Panc1 (cell line): ENCODE measurements at regions not wholly inside any gene's neighbourhood (a gene's known extent, or its start where the extent isn't known, plus 50 kb on each side); places are given as distances from the start of the nearest gene placed in this dataset.

ENCODE experiments used
- POLR2AphosphoS5 ChIP-seq: IDR thresholded peaks from 2 replicates; pipeline ENCODE4 v1.6.1; 2012; ENCODE audit warnings: mild to moderate bottlenecking, low read depth, low read length, moderate library complexity
- SIN3A ChIP-seq: IDR thresholded peaks from 2 replicates; pipeline ENCODE4 v1.6.1; 2012; ENCODE audit warnings: low read depth, mild to moderate bottlenecking, low read length, moderate library complexity, borderline replicate concordance; ENCODE audit not compliant: insufficient read depth
- TF ChIP-seq, protein P1 (sequence below), 2 experiments: IDR thresholded peaks; 2 replicates each; pipeline ENCODE4 v1.6.1; 2011 to 2012; ENCODE audit warnings: low read depth in 2 of 2, control low read depth in 1 of 2, low read length in 1 of 2, mild to moderate bottlenecking in 1 of 2, moderate library complexity in 1 of 2; ENCODE audit not compliant: insufficient read depth in 1 of 2
- TF ChIP-seq, protein P2 (sequence below): fragments of 450-650 bp; IDR thresholded peaks from 2 replicates; pipeline ENCODE4 v1.5.1; 2017; ENCODE audit warnings: mild to moderate bottlenecking

DNA sequence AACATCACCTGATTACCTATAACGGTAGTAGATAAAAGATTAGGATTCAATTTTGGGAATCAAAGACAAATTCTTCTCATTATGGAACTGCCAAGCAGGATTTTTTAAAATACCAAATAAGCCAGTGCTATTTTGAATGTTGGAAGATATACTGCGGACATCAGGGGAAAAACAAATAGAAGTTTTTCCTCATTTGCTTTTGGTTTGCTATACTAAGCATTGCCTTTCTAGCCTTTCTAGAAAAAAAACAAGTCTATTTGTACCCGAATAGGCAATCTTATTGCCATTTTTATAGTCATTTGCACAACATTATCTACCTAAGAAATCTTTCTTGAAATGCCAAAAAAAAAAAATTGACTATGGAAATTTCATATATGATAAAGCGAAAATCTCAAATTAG lies 379.5 kb downstream of the CDH10 start:
- TF ChIP-seq, protein P1, sequence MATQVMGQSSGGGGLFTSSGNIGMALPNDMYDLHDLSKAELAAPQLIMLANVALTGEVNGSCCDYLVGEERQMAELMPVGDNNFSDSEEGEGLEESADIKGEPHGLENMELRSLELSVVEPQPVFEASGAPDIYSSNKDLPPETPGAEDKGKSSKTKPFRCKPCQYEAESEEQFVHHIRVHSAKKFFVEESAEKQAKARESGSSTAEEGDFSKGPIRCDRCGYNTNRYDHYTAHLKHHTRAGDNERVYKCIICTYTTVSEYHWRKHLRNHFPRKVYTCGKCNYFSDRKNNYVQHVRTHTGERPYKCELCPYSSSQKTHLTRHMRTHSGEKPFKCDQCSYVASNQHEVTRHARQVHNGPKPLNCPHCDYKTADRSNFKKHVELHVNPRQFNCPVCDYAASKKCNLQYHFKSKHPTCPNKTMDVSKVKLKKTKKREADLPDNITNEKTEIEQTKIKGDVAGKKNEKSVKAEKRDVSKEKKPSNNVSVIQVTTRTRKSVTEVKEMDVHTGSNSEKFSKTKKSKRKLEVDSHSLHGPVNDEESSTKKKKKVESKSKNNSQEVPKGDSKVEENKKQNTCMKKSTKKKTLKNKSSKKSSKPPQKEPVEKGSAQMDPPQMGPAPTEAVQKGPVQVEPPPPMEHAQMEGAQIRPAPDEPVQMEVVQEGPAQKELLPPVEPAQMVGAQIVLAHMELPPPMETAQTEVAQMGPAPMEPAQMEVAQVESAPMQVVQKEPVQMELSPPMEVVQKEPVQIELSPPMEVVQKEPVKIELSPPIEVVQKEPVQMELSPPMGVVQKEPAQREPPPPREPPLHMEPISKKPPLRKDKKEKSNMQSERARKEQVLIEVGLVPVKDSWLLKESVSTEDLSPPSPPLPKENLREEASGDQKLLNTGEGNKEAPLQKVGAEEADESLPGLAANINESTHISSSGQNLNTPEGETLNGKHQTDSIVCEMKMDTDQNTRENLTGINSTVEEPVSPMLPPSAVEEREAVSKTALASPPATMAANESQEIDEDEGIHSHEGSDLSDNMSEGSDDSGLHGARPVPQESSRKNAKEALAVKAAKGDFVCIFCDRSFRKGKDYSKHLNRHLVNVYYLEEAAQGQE (IDR thresholded peaks at IDR 0.05; ENCODE audit: insufficient read depth in 1 of 2, low read depth in 2 of 2, low read length in 1 of 2): no peak
- TF ChIP-seq, protein P2, sequence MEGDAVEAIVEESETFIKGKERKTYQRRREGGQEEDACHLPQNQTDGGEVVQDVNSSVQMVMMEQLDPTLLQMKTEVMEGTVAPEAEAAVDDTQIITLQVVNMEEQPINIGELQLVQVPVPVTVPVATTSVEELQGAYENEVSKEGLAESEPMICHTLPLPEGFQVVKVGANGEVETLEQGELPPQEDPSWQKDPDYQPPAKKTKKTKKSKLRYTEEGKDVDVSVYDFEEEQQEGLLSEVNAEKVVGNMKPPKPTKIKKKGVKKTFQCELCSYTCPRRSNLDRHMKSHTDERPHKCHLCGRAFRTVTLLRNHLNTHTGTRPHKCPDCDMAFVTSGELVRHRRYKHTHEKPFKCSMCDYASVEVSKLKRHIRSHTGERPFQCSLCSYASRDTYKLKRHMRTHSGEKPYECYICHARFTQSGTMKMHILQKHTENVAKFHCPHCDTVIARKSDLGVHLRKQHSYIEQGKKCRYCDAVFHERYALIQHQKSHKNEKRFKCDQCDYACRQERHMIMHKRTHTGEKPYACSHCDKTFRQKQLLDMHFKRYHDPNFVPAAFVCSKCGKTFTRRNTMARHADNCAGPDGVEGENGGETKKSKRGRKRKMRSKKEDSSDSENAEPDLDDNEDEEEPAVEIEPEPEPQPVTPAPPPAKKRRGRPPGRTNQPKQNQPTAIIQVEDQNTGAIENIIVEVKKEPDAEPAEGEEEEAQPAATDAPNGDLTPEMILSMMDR: no peak
- TF ChIP-seq POLR2AphosphoS5 (no peak), SIN3A (no peak)
